Neuronal stem cell (in vitro differentiated cells): ENCODE measurements at regions not wholly inside any gene's neighbourhood (a gene's known extent, or its start where the extent isn't known, plus 50 kb on each side); places are given as distances from the start of the nearest gene placed in this dataset.

Experiments used
- DNase-seq: peaks from one replicate; pipeline ENCODE4 v3.0.0-alpha.2; 2013; ENCODE audit warnings: low spot score
- H2AFZ ChIP-seq: one replicate; pipeline ENCODE4 v1.6.1; 2013; ENCODE audit warnings: mild to moderate bottlenecking, low read length, inconsistent platforms
- H2AK5ac ChIP-seq: 2 replicates; pipeline ENCODE4 v1.6.1; 2013; ENCODE audit warnings: low read depth, mild to moderate bottlenecking, inconsistent platforms, low read length, moderate library complexity, mixed read lengths
- H2BK120ac ChIP-seq: 2 replicates; pipeline ENCODE4 v1.6.1; 2013; ENCODE audit warnings: low read depth, mild to moderate bottlenecking, inconsistent platforms, low read length, moderate library complexity, mixed read lengths
- H2BK12ac ChIP-seq: one replicate; pipeline ENCODE4 v1.6.1; 2013; ENCODE audit warnings: low read length, inconsistent platforms
- H2BK15ac ChIP-seq: 2 replicates; pipeline ENCODE4 v1.6.1; 2013; ENCODE audit warnings: mild to moderate bottlenecking, low read length, inconsistent platforms, mixed read lengths
- H2BK5ac ChIP-seq: one replicate; pipeline ENCODE4 v1.6.1; 2013; ENCODE audit warnings: inconsistent platforms, mild to moderate bottlenecking, low read length, moderate library complexity
- H3K14ac ChIP-seq: one replicate; pipeline ENCODE4 v1.6.1; 2013; ENCODE audit warnings: low read length, inconsistent platforms
- H3K18ac ChIP-seq: 2 replicates; pipeline ENCODE4 v1.6.1; 2013; ENCODE audit warnings: low read length, inconsistent platforms
- H3K23ac ChIP-seq: 2 replicates; pipeline ENCODE4 v1.6.1; 2013; ENCODE audit warnings: low read depth, mild to moderate bottlenecking, mixed read lengths, low read length, inconsistent platforms; ENCODE audit not compliant: poor library complexity
- H3K27ac ChIP-seq: replicated peaks from 3 replicates; pipeline ENCODE4 v1.5.1; 2013; ENCODE audit warnings: low read length, inconsistent platforms
- H3K27me3 ChIP-seq, 3 experiments: 2 replicates each; pipeline ENCODE4 v1.6.1; 2013; ENCODE audit warnings: low read length in 3 of 3, mild to moderate bottlenecking in 2 of 3, inconsistent platforms in 1 of 3, low read depth in 1 of 3, mixed read lengths in 1 of 3, moderate library complexity in 1 of 3; ENCODE audit not compliant: control insufficient read depth in 3 of 3, insufficient read depth in 3 of 3
- H3K36me3 ChIP-seq, 2 donors: replicated peaks in 1 of 2; 2 replicates each; pipeline ENCODE4 v1.6.1; 2013; ENCODE audit warnings: low read length in 2 of 2; ENCODE audit not compliant: control insufficient read depth in 2 of 2, insufficient read depth in 2 of 2
- H3K4ac ChIP-seq: 2 replicates; pipeline ENCODE4 v1.6.1; 2013; ENCODE audit warnings: inconsistent platforms, mild to moderate bottlenecking, low read length, moderate library complexity
- H3K4me1 ChIP-seq, 2 donors: 1 replicate in 1 of 2; 2 replicates in 1 of 2; pipeline ENCODE4 v1.6.1; 2013; ENCODE audit warnings: low read length in 2 of 2, low read depth in 1 of 2; ENCODE audit not compliant: control insufficient read depth in 2 of 2, insufficient read depth in 1 of 2
- H3K4me2 ChIP-seq: one replicate; pipeline ENCODE4 v1.6.1; 2013; ENCODE audit warnings: mild to moderate bottlenecking, low read length, inconsistent platforms; ENCODE audit not compliant: insufficient read depth, poor library complexity, severe bottlenecking
- H3K4me3 ChIP-seq, 2 donors: 2 replicates each; pipeline ENCODE4 v1.5.1; 2013; ENCODE audit warnings: low read length in 2 of 2, mild to moderate bottlenecking in 2 of 2, inconsistent platforms in 1 of 2, moderate library complexity in 1 of 2
- H3K79me1 ChIP-seq: one replicate; pipeline ENCODE4 v1.6.1; 2013; ENCODE audit warnings: low read depth, mild to moderate bottlenecking, inconsistent platforms, low read length, moderate library complexity
- H3K9ac ChIP-seq: one replicate; pipeline ENCODE4 v1.6.1; 2013; ENCODE audit warnings: mild to moderate bottlenecking, low read depth, low read length, inconsistent platforms; ENCODE audit not compliant: poor library complexity
- H3K9me3 ChIP-seq, 2 donors: replicated peaks in 1 of 2; 2 replicates each; pipeline versions ENCODE3 to v1.6.1; 2013; ENCODE audit warnings: low read length in 2 of 2, mild to moderate bottlenecking in 2 of 2, inconsistent platforms in 1 of 2, low read depth in 1 of 2, mixed read lengths in 1 of 2, moderate library complexity in 1 of 2; ENCODE audit not compliant: control insufficient read depth in 2 of 2, insufficient read depth in 1 of 2
- H4K8ac ChIP-seq: one replicate; pipeline ENCODE4 v1.6.1; 2013; ENCODE audit warnings: low read depth, mild to moderate bottlenecking, inconsistent platforms, low read length, moderate library complexity
- H4K91ac ChIP-seq: one replicate; pipeline ENCODE4 v1.6.1; 2013; ENCODE audit warnings: low read length, low read depth, mild to moderate bottlenecking, inconsistent platforms; ENCODE audit not compliant: poor library complexity
- whole genome bisulfite sequencing, 2 donors: extraction: QIAGEN DNeasy Blood & Tissue Kit; methylation state at CpG; one replicate each; pipeline ENCODE4 v1.1.7; 2013; ENCODE audit warnings: missing lambda C conversion rate in 2 of 2, mixed read lengths in 1 of 2; ENCODE audit not compliant: insufficient read length in 2 of 2, insufficient replicate concordance in 1 of 2; ENCODE audit errors: extremely low coverage in 2 of 2; 5-methylcytosine and 5-hydroxymethylcytosine counted together

GRCh38 chr5:56454219-56454862 is 221.2 kb upstream of the ANKRD55 start:
- Histone ChIP-seq H3K36me3 (no peaks in the 10 kb centered on the region), H2AFZ (no peak overlapping the region), H3K9ac (no peak overlapping the region), H2BK15ac (no peak overlapping the region), H3K27me3 (no peaks in the 10 kb centered on the region), H3K4ac (no peak overlapping the region), H2BK12ac (no peak overlapping the region), H4K91ac (no peak overlapping the region), H2BK5ac (no peak overlapping the region), H3K4me2 (no peak overlapping the region), H4K8ac (no peak overlapping the region), H2AK5ac (no peak overlapping the region), H3K23ac (no peak overlapping the region), H3K14ac (no peak overlapping the region), H3K4me3 (no peak overlapping the region), H3K79me1 (no peaks in the 10 kb centered on the region), H3K9me3 (no peaks in the 10 kb centered on the region), H3K27ac (no peak overlapping the region), H3K18ac (no peak overlapping the region), H2BK120ac (no peak overlapping the region), H3K4me1 (peaks cover 0 to 3% of the 10 kb centered on the region in 2 donors)
- no peak for DNase-seq
- no CpG with 5 or more reads among the region's 15 CpGs for WGBS, 2 donors

- Histone ChIP-seq H4K91ac (no peak overlapping the region), H3K27ac (no peak overlapping the region), H3K9ac (no peak overlapping the region), H3K36me3 (no peaks in the 10 kb centered on the region), H2BK120ac (no peak overlapping the region), H3K9me3 (no peaks in the 10 kb centered on the region), H3K4me3 (no peak overlapping the region), H3K4me1 (peaks cover 0 to 2% of the 10 kb centered on the region in 2 donors), H4K8ac (no peak overlapping the region), H3K4ac (no peak overlapping the region), H2BK15ac (no peak overlapping the region), H3K14ac (no peak overlapping the region), H2BK12ac (no peak overlapping the region), H2BK5ac (no peak overlapping the region), H3K18ac (no peak overlapping the region), H3K23ac (no peak overlapping the region), H3K4me2 (no peak overlapping the region), H3K27me3 (no peaks in the 10 kb centered on the region), H2AFZ (no peak overlapping the region), H3K79me1 (no peaks in the 10 kb centered on the region), H2AK5ac (no peak overlapping the region)
- no peak for DNase-seq
- WGBS, 2 donors, result no CpG with 5 or more reads among the region's 7 CpGs
These were observed 218.6 kb upstream of the ANKRD55 start for GRCh38 chr5:56451742-56452141.

GRCh38 chr5:56450766-56451165 is 217.6 kb upstream of the ANKRD55 start:
- Histone ChIP-seq H3K9ac (no peak overlapping the region), H3K14ac (no peak overlapping the region), H2BK120ac (no peak overlapping the region), H3K36me3 (no peaks in the 10 kb centered on the region), H4K8ac (no peak overlapping the region), H2BK12ac (no peak overlapping the region), H2BK15ac (no peak overlapping the region), H3K4me2 (no peak overlapping the region), H3K27me3 (no peaks in the 10 kb centered on the region), H3K27ac (no peak overlapping the region), H3K23ac (no peak overlapping the region), H3K9me3 (no peaks in the 10 kb centered on the region), H2AK5ac (no peak overlapping the region), H3K4me1 (peaks cover 0 to 2% of the 10 kb centered on the region in 2 donors), H3K18ac (no peak overlapping the region), H2AFZ (no peak overlapping the region), H3K79me1 (no peaks in the 10 kb centered on the region), H2BK5ac (no peak overlapping the region), H3K4ac (no peak overlapping the region), H3K4me3 (no peak overlapping the region), H4K91ac (no peak overlapping the region)
- WGBS, 2 donors, result no CpG with 5 or more reads among the region's 8 CpGs
- DNase-seq, result no peak

GRCh38 chr5:56449071-56449640 is 216.0 kb upstream of the ANKRD55 start:
- Histone ChIP-seq H3K4me2 (no peak overlapping the region), H2BK5ac (no peak overlapping the region), H4K91ac (no peak overlapping the region), H3K27me3 (no peaks in the 10 kb centered on the region), H4K8ac (no peak overlapping the region), H3K9ac (no peak overlapping the region), H3K79me1 (no peaks in the 10 kb centered on the region), H3K27ac (no peak overlapping the region), H2AK5ac (no peak overlapping the region), H3K9me3 (no peaks in the 10 kb centered on the region), H2BK15ac (no peak overlapping the region), H3K4me1 (peaks cover 0 to 2% of the 10 kb centered on the region in 2 donors), H3K18ac (no peak overlapping the region), H2AFZ (no peak overlapping the region), H3K14ac (no peak overlapping the region), H2BK12ac (no peak overlapping the region), H3K23ac (no peak overlapping the region), H3K36me3 (no peaks in the 10 kb centered on the region), H3K4me3 (no peak overlapping the region), H3K4ac (no peak overlapping the region), H2BK120ac (no peak overlapping the region)
- DNase-seq, result no peak
- WGBS, 2 donors, result no CpG with 5 or more reads among the region's 7 CpGs
